ENCODE measurements at regions not wholly inside any gene's neighbourhood (a gene's known extent, or its start where the extent isn't known, plus 50 kb on each side); places are given as distances from the start of the nearest gene placed in this dataset.
"Not testable (repeated sequence)": the region's sequence is repeated elsewhere in the genome, so short reads cannot be mapped to it uniquely, and the experiment has no call there.

DNA sequence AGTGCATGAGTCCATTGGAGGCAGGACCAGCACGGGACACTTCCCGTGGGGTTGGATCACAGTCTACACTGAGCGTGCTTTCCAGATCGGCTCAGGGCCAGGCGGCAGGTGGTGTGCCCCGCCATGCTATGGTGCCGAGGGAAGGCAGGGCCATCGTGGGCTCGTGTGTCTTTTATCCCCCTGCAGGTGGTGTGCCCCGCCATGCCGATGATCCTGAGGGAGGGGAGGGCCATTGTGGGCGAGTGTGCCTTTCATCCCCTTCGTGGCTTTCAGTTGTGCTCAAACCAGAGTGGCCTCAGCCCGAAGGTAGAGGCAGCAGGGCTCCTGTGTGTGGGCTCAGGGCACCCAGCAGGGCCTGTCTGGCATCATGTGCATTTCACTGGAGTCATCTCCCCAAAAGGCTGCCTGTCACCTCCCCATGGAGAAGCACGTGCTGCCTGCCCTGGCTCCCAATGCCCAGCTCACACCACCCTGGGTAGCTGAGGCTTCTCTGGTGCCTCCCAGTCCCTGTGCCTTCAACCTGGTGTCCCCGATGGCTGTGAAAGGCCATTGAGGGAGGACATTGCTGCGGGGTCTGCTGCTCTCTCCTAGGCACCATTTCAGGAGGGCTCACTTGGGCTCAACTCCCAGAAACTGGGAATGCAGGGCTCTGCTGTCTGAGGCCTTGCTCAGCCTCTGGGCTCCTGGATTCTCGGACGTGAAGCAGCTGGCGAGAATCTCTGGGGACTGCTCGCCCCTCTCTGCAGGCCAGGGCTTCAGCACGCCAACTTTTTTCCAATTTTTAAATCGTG is 207.6 kb downstream of the NPIPB11 start:
- Histone ChIP-seq H3K27me3 (no peaks in the 10 kb centered on the region), H3K27ac (peak overlapping the region; percentile 15 to 58 (median 32)), H3K4me3 (no peak overlapping the region), H3K9me3 (no peaks in the 10 kb centered on the region), H3K36me3 (no peaks in the 10 kb centered on the region), H3K4me1 (peaks cover 0 to 6% (median 0%) of the 10 kb centered on the region in 4 donors)
- TF ChIP-seq EP300 (IDR thresholded peaks at IDR 0.05) (no peak), POLR2AphosphoS5 (IDR thresholded peaks at IDR 0.05) (no peak), POLR2A (IDR thresholded peaks at IDR 0.05) (no peak)
- TF ChIP-seq, protein P1, sequence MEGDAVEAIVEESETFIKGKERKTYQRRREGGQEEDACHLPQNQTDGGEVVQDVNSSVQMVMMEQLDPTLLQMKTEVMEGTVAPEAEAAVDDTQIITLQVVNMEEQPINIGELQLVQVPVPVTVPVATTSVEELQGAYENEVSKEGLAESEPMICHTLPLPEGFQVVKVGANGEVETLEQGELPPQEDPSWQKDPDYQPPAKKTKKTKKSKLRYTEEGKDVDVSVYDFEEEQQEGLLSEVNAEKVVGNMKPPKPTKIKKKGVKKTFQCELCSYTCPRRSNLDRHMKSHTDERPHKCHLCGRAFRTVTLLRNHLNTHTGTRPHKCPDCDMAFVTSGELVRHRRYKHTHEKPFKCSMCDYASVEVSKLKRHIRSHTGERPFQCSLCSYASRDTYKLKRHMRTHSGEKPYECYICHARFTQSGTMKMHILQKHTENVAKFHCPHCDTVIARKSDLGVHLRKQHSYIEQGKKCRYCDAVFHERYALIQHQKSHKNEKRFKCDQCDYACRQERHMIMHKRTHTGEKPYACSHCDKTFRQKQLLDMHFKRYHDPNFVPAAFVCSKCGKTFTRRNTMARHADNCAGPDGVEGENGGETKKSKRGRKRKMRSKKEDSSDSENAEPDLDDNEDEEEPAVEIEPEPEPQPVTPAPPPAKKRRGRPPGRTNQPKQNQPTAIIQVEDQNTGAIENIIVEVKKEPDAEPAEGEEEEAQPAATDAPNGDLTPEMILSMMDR (IDR thresholded peaks at IDR 0.05): no peak
- WGBS, 2 donors: 78 to 84% methylated on average over 11 to 22 of the region's 23 CpGs
- ATAC-seq (ENCODE audit: low FRiP score in 2 of 2) (no peak), DNase-seq (peak; percentile 18 to 62)

DNA sequence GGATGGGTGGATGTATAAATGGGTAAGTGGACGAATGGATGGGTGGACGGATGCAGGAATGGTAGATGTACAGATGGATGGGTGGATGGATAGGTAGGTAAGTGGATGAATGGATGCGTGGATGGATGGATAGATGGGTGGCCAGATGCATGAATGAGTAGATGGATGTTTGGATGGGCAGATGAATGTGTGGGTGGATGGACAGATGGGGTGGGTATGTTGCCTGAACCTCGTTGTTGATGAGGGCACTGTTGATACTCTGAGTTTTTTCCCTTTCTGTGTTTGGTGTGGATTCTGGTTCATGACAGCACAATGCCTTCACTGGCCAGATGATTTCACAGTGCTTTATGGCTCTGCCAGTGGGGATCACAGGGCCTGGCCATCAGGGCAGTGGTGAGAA is 208.3 kb downstream of the NPIPB11 start:
- Histone ChIP-seq H3K36me3 (no peaks in the 10 kb centered on the region), H3K4me1 (peaks cover 0 to 6% (median 0%) of the 10 kb centered on the region in 4 donors), H3K4me3 (no peak overlapping the region), H3K9me3 (no peaks in the 10 kb centered on the region), H3K27ac (no peak overlapping the region), H3K27me3 (no peaks in the 10 kb centered on the region)
- no peak for DNase-seq
- TF ChIP-seq POLR2AphosphoS5 (IDR thresholded peaks at IDR 0.05) (no peak), EP300 (IDR thresholded peaks at IDR 0.05) (no peak), POLR2A (IDR thresholded peaks at IDR 0.05) (no peak)
- TF ChIP-seq, protein P1 (IDR thresholded peaks at IDR 0.05): no peak
- ATAC-seq (ENCODE audit: low FRiP score in 2 of 2): no peak
- whole genome bisulfite sequencing, 2 donors: 93% methylated on average over 4 of the region's 4 CpGs

DNA sequence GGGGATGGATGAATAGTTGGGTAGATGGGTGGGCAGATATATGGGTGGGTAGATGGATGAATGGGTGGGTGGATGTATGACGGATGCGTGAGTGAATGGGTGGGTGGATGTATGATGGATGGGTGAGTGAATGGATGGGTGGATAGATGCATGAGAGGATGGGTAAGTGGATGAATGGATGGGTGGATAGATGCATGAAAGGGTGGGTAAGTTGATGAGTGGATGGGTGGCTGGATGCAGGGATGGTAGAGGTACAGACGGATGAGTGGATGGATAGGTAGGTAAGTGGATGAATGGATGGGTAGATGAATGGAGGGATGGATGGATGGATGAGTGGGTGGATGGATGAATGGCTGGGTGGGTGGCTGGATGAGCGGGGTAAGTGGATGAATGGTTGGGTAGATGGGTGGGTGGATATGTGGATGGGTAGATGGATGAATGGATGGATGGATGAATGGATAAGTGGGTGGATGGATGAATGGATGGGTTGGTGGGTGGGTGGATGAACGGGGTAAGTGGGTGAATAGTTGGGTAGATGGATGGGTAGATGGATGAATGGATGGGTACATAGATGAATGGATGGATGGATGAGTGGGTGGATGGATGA is 208.9 kb downstream of the NPIPB11 start:
- not testable (repeated sequence) for H3K4me1 ChIP-seq; H3K27me3 ChIP-seq; H3K9me3 ChIP-seq; H3K36me3 ChIP-seq; H3K4me3 ChIP-seq; H3K27ac ChIP-seq; ATAC-seq (ENCODE audit: low FRiP score in 2 of 2); DNase-seq
- WGBS, 2 donors: 94 to 96% methylated on average over 5 of the region's 5 CpGs

DNA sequence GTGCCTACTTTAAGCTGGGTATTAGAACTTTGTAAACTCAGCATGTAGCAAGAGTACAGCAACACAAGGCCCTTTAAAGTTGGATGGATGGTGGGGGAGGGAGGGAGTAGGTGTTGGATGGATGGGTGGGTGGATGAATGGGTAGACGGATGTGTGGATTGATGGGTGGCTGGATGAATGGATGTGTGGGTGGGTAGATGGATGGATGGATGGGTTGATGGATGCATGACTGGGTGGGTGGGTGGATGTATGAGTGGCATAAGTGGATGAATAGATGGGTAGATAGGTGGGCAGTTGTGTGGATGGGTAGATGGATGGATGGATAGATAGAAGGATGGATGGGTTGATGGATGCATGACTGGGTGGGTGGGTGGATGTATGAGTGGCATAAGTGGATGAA is 209.8 kb downstream of the NPIPB11 start:
- 100% methylated on average over 1 of the region's 1 CpG for WGBS, 2 donors
- H3K4me1 ChIP-seq; H3K9me3 ChIP-seq; H3K4me3 ChIP-seq; H3K27ac ChIP-seq; H3K27me3 ChIP-seq; ATAC-seq (ENCODE audit: low FRiP score in 2 of 2); DNase-seq; H3K36me3 ChIP-seq: not testable (repeated sequence)

DNA sequence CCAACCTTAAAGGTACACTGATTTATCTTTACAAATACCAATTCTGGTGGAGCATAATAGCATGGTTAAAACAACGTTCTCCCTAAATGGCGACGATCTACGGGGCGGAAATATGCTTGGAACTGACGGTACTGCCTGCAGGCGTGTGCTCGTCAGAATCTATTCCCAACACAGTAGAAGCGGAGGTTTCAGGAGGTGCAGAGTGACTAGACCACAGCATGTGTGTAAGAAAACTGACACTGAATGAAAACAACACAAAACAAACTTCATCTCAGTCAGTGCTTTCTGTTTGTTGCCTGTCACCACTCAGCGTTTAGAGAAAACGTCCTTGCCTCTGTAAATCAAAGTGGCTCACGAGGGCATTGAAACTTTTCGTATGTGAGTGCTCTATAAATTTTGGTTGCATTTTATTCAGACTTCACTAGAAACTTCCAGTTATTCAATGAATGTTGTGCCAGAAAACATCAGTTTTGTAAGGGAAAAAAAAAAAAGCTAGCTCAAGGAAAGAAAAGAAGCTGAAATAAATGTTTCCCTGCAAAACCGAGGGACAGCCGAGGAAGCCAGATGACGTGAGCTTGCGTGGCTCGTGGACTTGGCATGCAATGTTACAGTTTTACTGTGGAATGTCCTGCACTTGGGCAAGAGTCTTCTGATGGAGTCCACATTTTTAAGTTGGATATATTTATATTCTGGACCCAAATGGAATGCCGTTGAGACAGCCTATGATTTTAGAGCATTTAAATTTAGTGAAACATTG is 210.4 kb downstream of the LAT start:
- not testable (repeated sequence) for H3K9me3 ChIP-seq, H3K4me3 ChIP-seq, DNase-seq, H3K27me3 ChIP-seq, H3K4me1 ChIP-seq, H3K36me3 ChIP-seq
- peak in 1 of 2 donors; percentile 53 for ATAC-seq (ENCODE audit: low FRiP score in 2 of 2)
- WGBS, 2 donors: 72 to 73% methylated on average over 19 of the region's 19 CpGs
- H3K27ac ChIP-seq: peak overlapping the region in 2 of 4 donors; percentile 30 to 42

DNA sequence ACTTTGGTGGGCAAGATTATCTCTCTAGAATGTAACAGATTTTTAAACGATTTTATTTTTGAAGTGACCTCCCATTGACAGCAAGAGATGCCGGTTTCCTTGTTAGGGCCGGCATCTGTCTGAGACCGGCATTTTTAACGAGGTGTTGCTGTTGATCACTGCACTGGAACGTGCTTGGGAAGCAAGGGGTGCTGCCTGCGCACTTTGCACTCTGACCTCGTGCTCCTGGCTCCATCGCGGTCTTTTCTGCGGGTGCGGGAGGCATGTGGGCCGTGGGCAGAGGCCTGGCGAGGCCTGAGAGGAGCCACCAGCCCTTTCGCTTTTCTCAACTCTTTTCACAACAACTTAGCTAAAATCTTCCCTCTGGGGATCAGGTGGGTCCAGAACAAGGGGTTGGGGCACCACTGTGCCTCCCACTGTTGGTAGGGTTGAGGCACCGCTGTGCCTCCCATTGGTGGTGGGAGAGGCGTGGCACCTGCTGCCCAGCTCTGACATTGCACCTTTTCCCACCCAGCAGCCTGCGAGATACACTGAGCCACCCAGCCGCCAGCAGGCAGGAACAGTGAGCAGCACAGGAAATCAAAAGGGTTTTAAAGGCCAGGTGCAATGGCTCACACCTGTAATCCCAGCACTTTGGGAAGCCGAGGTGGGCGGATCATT is 209.5 kb downstream of the LAT start:
- H3K9me3 ChIP-seq; H3K27ac ChIP-seq; H3K4me1 ChIP-seq; H3K4me3 ChIP-seq; H3K27me3 ChIP-seq; H3K36me3 ChIP-seq; ATAC-seq (ENCODE audit: low FRiP score in 2 of 2): not testable (repeated sequence)
- DNase-seq: peak in 1 of 2 donors; percentile 25
- 86 to 93% methylated on average over 3 to 14 of the region's 21 CpGs for WGBS, 2 donors

DNA sequence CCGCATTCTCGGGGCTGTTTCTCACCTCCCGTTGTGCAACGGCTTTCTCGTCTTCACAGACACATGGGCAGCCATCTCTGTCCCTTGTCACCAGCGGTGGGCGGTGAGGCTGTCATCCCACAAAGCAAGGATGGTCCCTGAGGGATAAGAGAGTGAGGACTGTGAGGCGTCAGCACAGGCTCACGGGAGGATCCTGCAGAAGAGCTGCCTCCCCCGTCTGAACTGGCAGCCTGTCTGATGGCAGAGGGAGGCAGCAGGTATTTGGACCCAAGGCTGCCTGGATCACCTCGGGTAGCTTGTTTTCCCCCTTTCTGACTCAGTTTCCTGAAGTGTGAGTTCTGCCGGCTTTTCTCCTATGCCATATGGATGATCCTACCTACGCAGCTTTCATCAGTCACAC is 208.8 kb downstream of the LAT start:
- not testable (repeated sequence) for DNase-seq; H3K9me3 ChIP-seq; H3K27me3 ChIP-seq; H3K4me1 ChIP-seq; H3K36me3 ChIP-seq; H3K27ac ChIP-seq; H3K4me3 ChIP-seq; ATAC-seq (ENCODE audit: low FRiP score in 2 of 2)
- 85 to 90% methylated on average over 13 of the region's 13 CpGs for WGBS, 2 donors

DNA sequence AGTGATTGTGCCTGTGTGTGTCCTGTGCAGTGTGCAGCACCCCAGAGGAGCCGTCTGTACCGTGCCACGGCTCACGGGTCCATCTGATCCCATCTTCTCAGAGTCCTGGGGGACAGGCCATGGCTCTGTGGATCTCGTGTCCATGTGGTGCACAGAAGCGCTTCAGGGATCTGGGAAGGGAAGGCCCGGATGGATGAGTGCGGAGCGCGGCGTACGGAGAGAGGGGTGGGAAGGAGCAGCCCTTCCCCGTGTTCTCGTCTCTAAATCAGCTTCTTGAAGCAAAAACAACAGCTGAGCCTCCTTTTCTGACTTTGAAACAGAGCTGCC is 208.4 kb downstream of the LAT start:
- not testable (repeated sequence) for H3K27me3 ChIP-seq; H3K36me3 ChIP-seq; H3K27ac ChIP-seq; H3K4me1 ChIP-seq; ATAC-seq (ENCODE audit: low FRiP score in 2 of 2); H3K9me3 ChIP-seq; H3K4me3 ChIP-seq
- WGBS, 2 donors: 94 to 95% methylated on average over 14 of the region's 14 CpGs
- peak in 1 of 2 donors; percentile 36 for DNase-seq
